Activated T-cell treated with anti-CD3 and anti-CD28 coated beads, Interleukin-2, amount 50 U/mL, for 72 hours (primary cell): ENCODE measurements at regions not wholly inside any gene's neighbourhood (a gene's known extent, or its start where the extent isn't known, plus 50 kb on each side); places are given as distances from the start of the nearest gene placed in this dataset.
"Not testable (repeated sequence)": the region's sequence is repeated elsewhere in the genome, so short reads cannot be mapped to it uniquely, and the experiment has no call there.

ENCODE experiments used
- ATAC-seq, 2 donors: fragments of 150-1000 bp; cut with Tn5 transposase; replicated peaks in 1 of 2; 2 replicates each; pipeline ENCODE4 v1.10.0; 2021; ENCODE audit warnings: moderate library complexity in 2 of 2, mild to moderate bottlenecking in 1 of 2
- DNase-seq, 2 donors: peaks; one replicate each; pipeline ENCODE4 v3.0.0; 2021 to 2022; ENCODE audit warnings: mixed read lengths in 1 of 2
- H3K27ac Mint-ChIP-seq: one replicate; pipeline ENCODE4 v1.8.0; 2022; ENCODE audit warnings: mild to moderate bottlenecking, moderate library complexity, mixed read lengths
- H3K27me3 Mint-ChIP-seq: one replicate; pipeline ENCODE4 v1.8.0; 2022; ENCODE audit warnings: low read depth, mixed read lengths
- H3K36me3 Mint-ChIP-seq, 2 donors: one replicate each; pipeline ENCODE4 v1.8.0; 2022; ENCODE audit warnings: mixed read lengths in 2 of 2, mild to moderate bottlenecking in 1 of 2; ENCODE audit not compliant: insufficient read depth in 2 of 2
- H3K4me1 Mint-ChIP-seq: one replicate; pipeline ENCODE4 v1.8.0; 2022; ENCODE audit warnings: low read depth, mixed read lengths
- H3K4me3 Mint-ChIP-seq, 2 donors: one replicate each; pipeline ENCODE4 v1.8.0; 2022; ENCODE audit warnings: mild to moderate bottlenecking in 2 of 2, mixed read lengths in 2 of 2, moderate library complexity in 2 of 2
- H3K9me3 Mint-ChIP-seq, 2 donors: one replicate each; pipeline ENCODE4 v1.8.0; 2022; ENCODE audit warnings: mixed read lengths in 2 of 2

- H3K9me3 Mint-ChIP-seq: peaks cover 7% of the 10 kb centered on the region in 2 donors
- ATAC-seq: no peak
- H3K4me3 Mint-ChIP-seq: no peak overlapping the region
- no peaks in the 10 kb centered on the region for H3K4me1 Mint-ChIP-seq
- H3K27ac Mint-ChIP-seq: no peak overlapping the region
- no peak for DNase-seq
- no peaks in the 10 kb centered on the region for H3K36me3 Mint-ChIP-seq
- H3K27me3 Mint-ChIP-seq: no peaks in the 10 kb centered on the region
Observed at GRCh38 chr10:29869593-29869992, 189.8 kb downstream of the JCAD start.

GRCh38 chr10:29866356-29866755, 193.0 kb downstream of the JCAD start:
- H3K9me3 Mint-ChIP-seq: peaks cover 7% of the 10 kb centered on the region in 2 donors
- no peak overlapping the region for H3K4me3 Mint-ChIP-seq
- H3K36me3 Mint-ChIP-seq: no peaks in the 10 kb centered on the region
- H3K27ac Mint-ChIP-seq: no peak overlapping the region
- ATAC-seq (no peak), DNase-seq (no peak)
- H3K27me3 Mint-ChIP-seq: no peaks in the 10 kb centered on the region
- no peaks in the 10 kb centered on the region for H3K4me1 Mint-ChIP-seq

GRCh38 chr10:29865700-29866355, 193.6 kb downstream of the JCAD start:
- H3K4me1 Mint-ChIP-seq: no peaks in the 10 kb centered on the region
- peaks cover under 1% of the 10 kb centered on the region for H3K27me3 Mint-ChIP-seq
- H3K4me3 Mint-ChIP-seq: no peak overlapping the region
- no peaks in the 10 kb centered on the region for H3K36me3 Mint-ChIP-seq
- H3K9me3 Mint-ChIP-seq: peaks cover 6% of the 10 kb centered on the region in 2 donors
- no peak overlapping the region for H3K27ac Mint-ChIP-seq
- DNase-seq (no peak), ATAC-seq (no peak)

GRCh38 chr10:29862923-29863614, 196.3 kb downstream of the JCAD start:
- H3K9me3 Mint-ChIP-seq: no peaks in the 10 kb centered on the region
- H3K4me3 Mint-ChIP-seq: no peak overlapping the region
- H3K4me1 Mint-ChIP-seq: no peaks in the 10 kb centered on the region
- no peak for ATAC-seq
- H3K27ac Mint-ChIP-seq: no peak overlapping the region
- no peaks in the 10 kb centered on the region for H3K36me3 Mint-ChIP-seq
- H3K27me3 Mint-ChIP-seq: peaks cover 20% of the 10 kb centered on the region
- DNase-seq: no peak

GRCh38 chr10:29861811-29862505, 197.4 kb downstream of the JCAD start:
- peaks cover 26% of the 10 kb centered on the region for H3K27me3 Mint-ChIP-seq
- no peak for ATAC-seq

GRCh38 chr10:29861231-29861630, 198.2 kb downstream of the JCAD start:
- not testable (repeated sequence) for DNase-seq, H3K36me3 Mint-ChIP-seq, H3K4me1 Mint-ChIP-seq, H3K4me3 Mint-ChIP-seq, ATAC-seq, H3K9me3 Mint-ChIP-seq, H3K27ac Mint-ChIP-seq
- peaks cover 26% of the 10 kb centered on the region for H3K27me3 Mint-ChIP-seq

More at GRCh38 chr10:29861811-29862505, 197.4 kb downstream of the JCAD start:
- no peaks in the 10 kb centered on the region for H3K36me3 Mint-ChIP-seq
- no peak overlapping the region for H3K4me3 Mint-ChIP-seq
- no peaks in the 10 kb centered on the region for H3K9me3 Mint-ChIP-seq
- DNase-seq: no peak
- no peaks in the 10 kb centered on the region for H3K4me1 Mint-ChIP-seq
- H3K27ac Mint-ChIP-seq: no peak overlapping the region

- H3K27me3 Mint-ChIP-seq: peaks cover 26% of the 10 kb centered on the region
- H3K9me3 Mint-ChIP-seq: no peaks in the 10 kb centered on the region
- H3K4me1 Mint-ChIP-seq: no peaks in the 10 kb centered on the region
- ATAC-seq (no peak), DNase-seq (no peak)
- no peaks in the 10 kb centered on the region for H3K36me3 Mint-ChIP-seq
- no peak overlapping the region for H3K4me3 Mint-ChIP-seq
- no peak overlapping the region for H3K27ac Mint-ChIP-seq
Observed at GRCh38 chr10:29860166-29860565, 199.2 kb downstream of the JCAD start.

- no peak overlapping the region for H3K4me3 Mint-ChIP-seq
Observed at GRCh38 chr10:29859521-29860130, 199.8 kb downstream of the JCAD start.

GRCh38 chr10:29858702-29859267, 200.6 kb downstream of the JCAD start:
- ATAC-seq (no peak), DNase-seq (no peak)
- no peaks in the 10 kb centered on the region for H3K4me1 Mint-ChIP-seq
- H3K27ac Mint-ChIP-seq: no peak overlapping the region
- peaks cover 26% of the 10 kb centered on the region for H3K27me3 Mint-ChIP-seq
- H3K9me3 Mint-ChIP-seq: no peaks in the 10 kb centered on the region
- H3K36me3 Mint-ChIP-seq: no peaks in the 10 kb centered on the region
- H3K4me3 Mint-ChIP-seq: no peak overlapping the region

More at GRCh38 chr10:29859521-29860130, 199.8 kb downstream of the JCAD start:
- DNase-seq (no peak), ATAC-seq (no peak)
- Mint-ChIP-seq H3K9me3 (no peaks in the 10 kb centered on the region), H3K4me1 (no peaks in the 10 kb centered on the region), H3K27ac (no peak overlapping the region), H3K27me3 (peaks cover 26% of the 10 kb centered on the region), H3K36me3 (no peaks in the 10 kb centered on the region)

- ATAC-seq (no peak), DNase-seq (no peak)
- Mint-ChIP-seq H3K9me3 (no peaks in the 10 kb centered on the region), H3K27ac (no peak overlapping the region), H3K4me1 (no peaks in the 10 kb centered on the region), H3K27me3 (peaks cover 26% of the 10 kb centered on the region), H3K36me3 (no peaks in the 10 kb centered on the region), H3K4me3 (no peak overlapping the region)
Observed at GRCh38 chr10:29857843-29858701, 201.3 kb downstream of the JCAD start.

- Mint-ChIP-seq H3K27me3 (peaks cover 28% of the 10 kb centered on the region), H3K36me3 (no peaks in the 10 kb centered on the region), H3K4me3 (no peak overlapping the region), H3K9me3 (no peaks in the 10 kb centered on the region), H3K4me1 (no peaks in the 10 kb centered on the region), H3K27ac (no peak overlapping the region)
- DNase-seq (no peak), ATAC-seq (no peak)
Observed at GRCh38 chr10:29856295-29856694, 203.1 kb downstream of the JCAD start.

- no peak overlapping the region for H3K4me3 Mint-ChIP-seq
- no peaks in the 10 kb centered on the region for H3K9me3 Mint-ChIP-seq
- no peaks in the 10 kb centered on the region for H3K4me1 Mint-ChIP-seq
- ATAC-seq (no peak), DNase-seq (no peak)
- peaks cover 18% of the 10 kb centered on the region for H3K27me3 Mint-ChIP-seq
- no peak overlapping the region for H3K27ac Mint-ChIP-seq
- no peaks in the 10 kb centered on the region for H3K36me3 Mint-ChIP-seq
Observed at GRCh38 chr10:29853913-29854312, 205.5 kb downstream of the JCAD start.
